Calu3 (cell line): ENCODE measurements at regions not wholly inside any gene's neighbourhood (a gene's known extent, or its start where the extent isn't known, plus 50 kb on each side); places are given as distances from the start of the nearest gene placed in this dataset.

Source experiments
- BruUV-seq: library from RNA; stranded (reverse); fragments of 400-500 nt; replicated peaks from 2 replicates; lab custom pipeline; 2021; lab: Mats Ljungman, UMichigan
- CTCF ChIA-PET: fragments of 300-600 bp; sonication (Branson Sonifier 250); formaldehyde crosslinking; loops from one replicate; lab custom pipeline; 2022; ENCODE audit warnings: antibody characterized with exemption; lab: Charles Lee
- DNase-seq: peaks from one replicate; pipeline ENCODE4 v3.0.0; 2022
- H3K27ac Mint-ChIP-seq: one replicate; pipeline ENCODE4 v1.8.0; 2022; ENCODE audit warnings: mixed read lengths; ENCODE audit not compliant: unreplicated experiment
- H3K27me3 Mint-ChIP-seq: one replicate; pipeline ENCODE4 v1.8.0; 2022; ENCODE audit warnings: mixed read lengths; ENCODE audit not compliant: unreplicated experiment
- H3K36me3 Mint-ChIP-seq: one replicate; pipeline ENCODE4 v1.8.0; 2022; ENCODE audit warnings: mild to moderate bottlenecking, moderate library complexity, mixed read lengths; ENCODE audit not compliant: insufficient read depth, unreplicated experiment
- H3K4me1 Mint-ChIP-seq: one replicate; pipeline ENCODE4 v1.8.0; 2022; ENCODE audit warnings: mild to moderate bottlenecking, low read depth, mixed read lengths; ENCODE audit not compliant: unreplicated experiment
- H3K4me3 Mint-ChIP-seq: one replicate; pipeline ENCODE4 v1.8.0; 2022; ENCODE audit warnings: mild to moderate bottlenecking, low read depth, moderate library complexity, mixed read lengths; ENCODE audit not compliant: unreplicated experiment
- H3K9me3 Mint-ChIP-seq: one replicate; pipeline ENCODE4 v1.8.0; 2022; ENCODE audit warnings: low read depth, mixed read lengths; ENCODE audit not compliant: unreplicated experiment
- intact Hi-C: fragments of 100-400 bp; cut with micrococcal nuclease; formaldehyde crosslinking; loops from one replicate; pipeline ENCODE4 v1.10.0; 2022; ENCODE audit not compliant: unreplicated experiment
- TF ChIP-seq, protein P1 (sequence below): fragments of 200-600 bp; IDR thresholded peaks from one replicate; pipeline ENCODE4 v1.8.0; 2022; ENCODE audit warnings: antibody characterized with exemption; ENCODE audit not compliant: unreplicated experiment

DNA sequence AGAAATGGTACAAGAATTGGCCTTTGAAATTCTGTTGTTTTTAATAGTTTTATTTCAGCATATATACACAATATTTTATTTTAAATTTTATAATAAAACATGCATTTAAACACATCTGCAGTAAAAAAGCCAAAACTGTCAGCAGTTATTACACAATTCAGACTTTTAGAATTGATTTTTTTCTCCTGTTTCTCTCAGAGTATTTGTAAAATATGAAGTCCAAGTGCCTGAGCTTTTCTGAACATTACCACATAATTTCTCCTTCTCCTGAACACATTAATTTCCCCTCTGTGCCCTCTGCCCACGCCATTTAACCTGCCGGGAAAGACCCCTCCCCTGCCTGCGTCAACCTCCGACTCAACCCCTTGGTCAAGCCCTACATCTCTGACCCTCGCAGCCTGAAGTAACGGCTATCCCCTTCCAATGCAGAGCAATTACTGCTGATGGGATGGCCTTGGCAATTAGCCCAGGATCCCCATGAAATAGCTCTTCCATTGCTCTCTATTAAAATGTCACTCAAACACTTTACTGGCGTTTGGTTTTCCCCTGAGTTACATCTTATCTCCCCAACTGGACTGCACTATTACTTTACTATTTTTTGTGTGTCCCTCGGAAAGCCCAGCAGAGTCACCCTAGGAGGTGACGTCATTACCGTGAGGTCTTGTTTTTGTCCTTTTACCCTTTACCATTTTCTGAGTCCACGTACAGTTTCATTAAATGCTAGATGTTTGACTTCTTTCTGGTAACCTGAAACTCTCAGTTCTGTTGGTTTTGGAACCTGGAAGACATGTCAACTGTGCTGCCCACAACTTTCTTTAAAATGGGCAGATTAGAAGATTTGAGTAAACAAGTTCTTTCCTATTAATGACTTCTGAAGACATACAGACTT is 146.7 kb upstream of the TAB2 start:
- intact Hi-C loops = no loop called here
- Mint-ChIP-seq H3K27me3 (no peaks in the 10 kb centered on the region), H3K4me3 (no peak overlapping the region), H3K4me1 (peaks cover 9% of the 10 kb centered on the region), H3K27ac (no peak overlapping the region), H3K9me3 (no peaks in the 10 kb centered on the region), H3K36me3 (no peaks in the 10 kb centered on the region)
- no TSS peak for BruUV-seq
- TF ChIP-seq, protein P1, sequence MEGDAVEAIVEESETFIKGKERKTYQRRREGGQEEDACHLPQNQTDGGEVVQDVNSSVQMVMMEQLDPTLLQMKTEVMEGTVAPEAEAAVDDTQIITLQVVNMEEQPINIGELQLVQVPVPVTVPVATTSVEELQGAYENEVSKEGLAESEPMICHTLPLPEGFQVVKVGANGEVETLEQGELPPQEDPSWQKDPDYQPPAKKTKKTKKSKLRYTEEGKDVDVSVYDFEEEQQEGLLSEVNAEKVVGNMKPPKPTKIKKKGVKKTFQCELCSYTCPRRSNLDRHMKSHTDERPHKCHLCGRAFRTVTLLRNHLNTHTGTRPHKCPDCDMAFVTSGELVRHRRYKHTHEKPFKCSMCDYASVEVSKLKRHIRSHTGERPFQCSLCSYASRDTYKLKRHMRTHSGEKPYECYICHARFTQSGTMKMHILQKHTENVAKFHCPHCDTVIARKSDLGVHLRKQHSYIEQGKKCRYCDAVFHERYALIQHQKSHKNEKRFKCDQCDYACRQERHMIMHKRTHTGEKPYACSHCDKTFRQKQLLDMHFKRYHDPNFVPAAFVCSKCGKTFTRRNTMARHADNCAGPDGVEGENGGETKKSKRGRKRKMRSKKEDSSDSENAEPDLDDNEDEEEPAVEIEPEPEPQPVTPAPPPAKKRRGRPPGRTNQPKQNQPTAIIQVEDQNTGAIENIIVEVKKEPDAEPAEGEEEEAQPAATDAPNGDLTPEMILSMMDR = no peak
- CTCF ChIA-PET = no interaction called here
- DNase-seq = no peak

DNA sequence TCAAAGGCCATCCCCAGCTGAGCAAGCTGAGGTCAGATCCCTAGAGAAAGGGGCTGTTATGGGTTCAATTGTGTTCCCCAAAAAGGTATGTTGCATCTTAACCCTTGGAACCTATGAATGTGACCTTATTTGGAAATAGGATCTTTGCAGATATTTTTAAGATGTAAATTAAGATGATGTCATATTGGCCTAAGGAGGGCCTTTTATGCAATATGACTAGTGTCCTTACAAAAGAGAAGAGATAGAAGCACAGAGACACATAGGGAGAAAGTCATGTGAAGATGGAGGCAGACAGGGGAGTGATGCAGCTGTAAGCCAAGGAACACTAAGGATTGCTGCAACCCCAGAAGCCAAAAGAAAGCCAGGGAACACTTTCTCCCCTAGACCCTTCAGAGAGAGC is 144.3 kb upstream of the TAB2 start:
- Mint-ChIP-seq H3K4me3 (no peak overlapping the region), H3K4me1 (peaks cover 21% of the 10 kb centered on the region), H3K27ac (no peak overlapping the region), H3K9me3 (peaks cover 2% of the 10 kb centered on the region), H3K36me3 (no peaks in the 10 kb centered on the region), H3K27me3 (no peaks in the 10 kb centered on the region)
- TF ChIP-seq, protein P1 = no peak
- CTCF ChIA-PET = no interaction called here
- no TSS peak for BruUV-seq
- DNase-seq = no peak
- intact Hi-C loops = no loop called here

DNA sequence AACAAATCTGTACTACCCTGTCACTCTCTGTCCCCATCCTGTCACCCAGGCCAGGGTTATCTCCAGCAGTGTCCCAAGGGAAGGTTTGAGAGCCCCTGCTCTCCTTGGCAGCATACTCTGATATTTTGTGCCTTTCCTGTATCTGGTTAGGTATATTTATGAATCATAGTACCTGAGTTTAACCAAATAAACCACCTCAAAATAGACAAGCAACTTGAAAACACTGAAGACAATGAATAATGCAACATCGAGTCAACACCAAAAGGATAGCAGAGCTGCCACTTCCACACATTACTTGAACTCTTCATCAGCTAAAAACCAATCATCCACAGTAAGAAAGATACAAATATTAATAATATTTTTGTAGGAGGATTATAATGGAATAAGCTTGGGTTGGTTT is 142.6 kb upstream of the TAB2 start:
- Mint-ChIP-seq H3K36me3 (no peaks in the 10 kb centered on the region), H3K4me3 (no peak overlapping the region), H3K27me3 (no peaks in the 10 kb centered on the region), H3K4me1 (peaks cover 12% of the 10 kb centered on the region), H3K27ac (no peak overlapping the region), H3K9me3 (peaks cover 2% of the 10 kb centered on the region)
- no peak for DNase-seq
- CTCF ChIA-PET = no interaction called here
- TF ChIP-seq, protein P1 = no peak
- no TSS peak for BruUV-seq
- intact Hi-C loops = loop anchor here (5.0 kb wide), 1 partner anchor 93 kb away; no protein-coding TSS in a partner anchor

- Mint-ChIP-seq H3K9me3 (peaks cover 2% of the 10 kb centered on the region), H3K4me3 (peak overlapping the region; percentile 36), H3K27ac (no peak overlapping the region), H3K27me3 (no peaks in the 10 kb centered on the region), H3K4me1 (peaks cover 12% of the 10 kb centered on the region), H3K36me3 (no peaks in the 10 kb centered on the region)
- TF ChIP-seq, protein P1 = no peak
- BruUV-seq = no TSS peak
- DNase-seq = peak; percentile 27
- CTCF ChIA-PET = no interaction called here
- intact Hi-C loops = loop anchor here (5.0 kb wide), 1 partner anchor 95 kb away; no protein-coding TSS in a partner anchor
Measured at GRCh38 chr6:149176971-149177667, 140.4 kb upstream of the TAB2 start.
